ENCODE measurements at regions not wholly inside any gene's neighbourhood (a gene's known extent, or its start where the extent isn't known, plus 50 kb on each side); places are given as distances from the start of the nearest gene placed in this dataset.

DNA sequence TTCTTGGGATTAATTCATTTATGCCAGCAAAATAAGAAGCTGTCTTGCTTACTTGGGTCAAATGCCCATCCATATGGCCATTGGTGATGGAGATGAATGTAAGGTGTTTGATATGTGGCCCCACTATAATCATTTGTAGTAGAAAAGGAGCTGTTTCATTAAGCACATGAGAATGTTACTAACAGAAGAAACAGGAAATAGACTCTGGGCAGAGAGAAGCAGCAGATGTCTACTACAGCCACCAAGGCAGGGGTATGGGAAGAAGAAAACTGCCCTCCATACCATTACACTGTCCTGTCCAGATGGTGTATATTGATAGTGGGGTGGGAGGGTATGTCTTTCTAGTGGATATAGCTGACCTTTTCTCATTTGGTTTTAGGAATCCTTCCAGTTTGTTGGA is 386.6 kb upstream of the CLINT1 start:
- H3K27me3 ChIP-seq, result no peaks in the 10 kb centered on the region
- intact Hi-C loops (cut with DNase I), result no loop called here
- TF ChIP-seq, protein P1, sequence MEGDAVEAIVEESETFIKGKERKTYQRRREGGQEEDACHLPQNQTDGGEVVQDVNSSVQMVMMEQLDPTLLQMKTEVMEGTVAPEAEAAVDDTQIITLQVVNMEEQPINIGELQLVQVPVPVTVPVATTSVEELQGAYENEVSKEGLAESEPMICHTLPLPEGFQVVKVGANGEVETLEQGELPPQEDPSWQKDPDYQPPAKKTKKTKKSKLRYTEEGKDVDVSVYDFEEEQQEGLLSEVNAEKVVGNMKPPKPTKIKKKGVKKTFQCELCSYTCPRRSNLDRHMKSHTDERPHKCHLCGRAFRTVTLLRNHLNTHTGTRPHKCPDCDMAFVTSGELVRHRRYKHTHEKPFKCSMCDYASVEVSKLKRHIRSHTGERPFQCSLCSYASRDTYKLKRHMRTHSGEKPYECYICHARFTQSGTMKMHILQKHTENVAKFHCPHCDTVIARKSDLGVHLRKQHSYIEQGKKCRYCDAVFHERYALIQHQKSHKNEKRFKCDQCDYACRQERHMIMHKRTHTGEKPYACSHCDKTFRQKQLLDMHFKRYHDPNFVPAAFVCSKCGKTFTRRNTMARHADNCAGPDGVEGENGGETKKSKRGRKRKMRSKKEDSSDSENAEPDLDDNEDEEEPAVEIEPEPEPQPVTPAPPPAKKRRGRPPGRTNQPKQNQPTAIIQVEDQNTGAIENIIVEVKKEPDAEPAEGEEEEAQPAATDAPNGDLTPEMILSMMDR (IDR thresholded peaks at IDR 0.05), result no peak
- no peak for TF ChIP-seq POLR2A (IDR thresholded peaks at IDR 0.05)
- no peak overlapping the region for H3K27ac ChIP-seq
- no peaks in the 10 kb centered on the region for H3K36me3 ChIP-seq (replicated peaks in 1 of 2)
- no peak for DNase-seq
- H3K4me3 ChIP-seq, result no peak overlapping the region
- H3K4me1 ChIP-seq (replicated peaks in 1 of 2), result no peaks in the 10 kb centered on the region
- H3K9me3 ChIP-seq (replicated peaks in 1 of 3), result no peaks in the 10 kb centered on the region

DNA sequence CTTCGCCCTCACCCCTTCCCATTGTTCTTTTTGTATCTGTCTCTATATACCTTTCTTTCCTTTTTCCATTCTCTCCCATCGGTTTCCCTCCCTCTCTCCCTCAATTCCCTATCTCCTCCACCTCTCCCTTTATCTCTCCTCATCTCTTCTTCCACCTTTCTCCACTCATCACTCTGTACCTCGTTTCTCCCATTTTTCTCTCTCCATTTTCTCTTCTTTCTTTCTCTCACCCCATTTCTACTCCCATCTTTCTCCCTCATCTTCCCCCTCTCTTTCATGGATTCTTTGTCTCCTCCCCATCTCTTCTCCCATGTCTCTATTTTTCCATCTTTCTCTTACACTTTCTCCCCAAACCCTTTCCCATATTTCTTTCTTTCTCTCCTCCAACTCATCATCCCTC is 385.9 kb upstream of the CLINT1 start:
- Histone ChIP-seq H3K4me3 (no peak overlapping the region), H3K27me3 (no peaks in the 10 kb centered on the region), H3K27ac (no peak overlapping the region), H3K4me1 (replicated peaks in 1 of 2) (no peaks in the 10 kb centered on the region), H3K9me3 (replicated peaks in 1 of 3) (no peaks in the 10 kb centered on the region), H3K36me3 (replicated peaks in 1 of 2) (no peaks in the 10 kb centered on the region)
- TF ChIP-seq, protein P1 (IDR thresholded peaks at IDR 0.05), result no peak
- no peak for TF ChIP-seq POLR2A (IDR thresholded peaks at IDR 0.05)
- intact Hi-C loops (cut with DNase I), result no loop called here
- WGBS, 4 donors, result 72 to 81% (median 76%) methylated on average over 3 of the region's 3 CpGs
- DNase-seq, result no peak

DNA sequence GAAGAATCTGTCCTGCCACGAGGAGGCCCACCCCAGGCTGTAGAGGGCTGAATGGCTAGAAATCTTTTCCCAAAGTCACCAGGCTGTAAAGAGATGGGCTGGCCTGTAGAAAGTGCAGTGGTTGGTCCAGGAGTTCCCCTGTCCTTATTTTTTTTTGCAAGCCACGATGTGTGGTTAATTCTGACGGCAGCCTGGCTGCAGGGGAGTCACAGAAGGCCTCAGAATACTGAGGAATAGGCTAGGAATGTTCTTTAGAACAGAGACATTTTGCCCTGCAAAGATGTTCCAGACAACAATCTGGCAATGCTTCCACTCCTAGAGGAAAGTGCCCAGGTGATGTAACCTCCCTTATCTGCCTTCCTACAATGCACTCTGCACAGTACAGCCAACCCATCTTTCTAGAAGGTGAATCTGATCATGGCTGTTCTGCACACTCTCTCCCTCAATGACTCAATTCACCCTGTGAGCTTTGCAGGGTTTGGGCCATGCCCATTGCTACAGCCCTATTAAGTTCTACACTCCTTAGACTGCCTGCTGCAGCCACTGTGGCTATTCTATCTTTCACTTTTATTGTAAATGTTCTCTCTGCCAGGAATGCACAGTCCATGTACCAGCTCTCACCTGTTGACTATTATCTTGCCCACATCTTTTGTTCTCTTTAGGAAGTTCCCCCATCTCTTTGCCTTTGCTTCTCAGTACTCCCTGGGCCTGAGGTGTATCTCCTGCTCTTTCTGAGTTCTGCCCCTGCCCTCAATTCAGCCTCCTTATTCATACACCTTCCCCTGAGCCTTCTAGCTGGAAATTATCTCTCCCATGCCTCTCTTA is 377.8 kb upstream of the CLINT1 start:
- WGBS, 4 donors, result 61 to 85% (median 80%) methylated on average over 3 of the region's 3 CpGs

DNA sequence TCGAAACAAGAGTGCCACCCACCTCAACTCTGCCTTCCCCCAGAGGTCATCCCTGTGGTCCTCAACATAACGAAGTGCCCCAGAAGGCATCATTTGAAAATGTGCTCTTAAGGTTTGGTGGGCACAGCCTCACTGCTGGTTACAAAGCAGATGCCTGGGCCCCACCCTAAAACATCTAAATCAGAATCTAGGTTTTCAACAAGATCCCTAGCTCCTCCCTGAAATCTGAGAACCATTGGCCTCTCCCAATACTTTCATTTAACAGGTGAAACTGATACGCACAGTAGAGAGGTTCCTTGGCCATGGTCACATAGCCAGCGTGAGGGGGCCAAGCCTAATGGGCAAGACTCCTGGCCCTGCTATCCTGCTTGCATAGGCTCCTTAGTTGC is 376.2 kb upstream of the CLINT1 start:
- no peak overlapping the region for H3K4me3 ChIP-seq
- H3K27me3 ChIP-seq, result no peaks in the 10 kb centered on the region
- no peak overlapping the region for H3K27ac ChIP-seq
- no peaks in the 10 kb centered on the region for H3K4me1 ChIP-seq (replicated peaks in 1 of 2)
- H3K36me3 ChIP-seq (replicated peaks in 1 of 2), result no peaks in the 10 kb centered on the region
- WGBS, 4 donors, result 71 to 91% (median 82%) methylated on average over 4 of the region's 4 CpGs
- intact Hi-C loops (cut with DNase I), result no loop called here
- no peaks in the 10 kb centered on the region for H3K9me3 ChIP-seq (replicated peaks in 1 of 3)
- DNase-seq, result no peak
- TF ChIP-seq, protein P1 (IDR thresholded peaks at IDR 0.05), result no peak
- no peak for TF ChIP-seq POLR2A (IDR thresholded peaks at IDR 0.05)

More for the DNA sequence above, 377.8 kb upstream of the CLINT1 start:
- intact Hi-C loops (cut with DNase I), result no loop called here
- Histone ChIP-seq H3K4me3 (no peak overlapping the region), H3K9me3 (replicated peaks in 1 of 3) (no peaks in the 10 kb centered on the region), H3K27ac (no peak overlapping the region), H3K27me3 (no peaks in the 10 kb centered on the region), H3K36me3 (replicated peaks in 1 of 2) (no peaks in the 10 kb centered on the region), H3K4me1 (replicated peaks in 1 of 2) (no peaks in the 10 kb centered on the region)
- TF ChIP-seq, protein P1 (IDR thresholded peaks at IDR 0.05), result no peak
- TF ChIP-seq POLR2A (IDR thresholded peaks at IDR 0.05), result no peak
- DNase-seq, result no peak

Data from adrenal gland (tissue), 9 donors.